Panc1 (cell line): ENCODE measurements at regions not wholly inside any gene's neighbourhood (a gene's known extent, or its start where the extent isn't known, plus 50 kb on each side); places are given as distances from the start of the nearest gene placed in this dataset.

Source experiments
- ATAC-seq: fragments of 200-7000 bp; cut with Tn5 transposase; 2 replicates; pipeline ENCODE4 v1.9.1; 2020; ENCODE audit warnings: mild to moderate bottlenecking, moderate library complexity
- BruUV-seq: library from RNA; stranded (reverse); fragments of 400-500 nt; replicated peaks from 2 replicates; lab custom pipeline; 2021; lab: Mats Ljungman, UMichigan
- CTCF ChIA-PET: fragments of 300-600 bp; sonication (Branson Sonifier 250); formaldehyde crosslinking; loops from one replicate; lab custom pipeline; 2022; ENCODE audit warnings: antibody characterized with exemption; lab: Charles Lee
- POLR2A ChIA-PET: fragments of 300-600 bp; sonication (Branson Sonifier 250); formaldehyde crosslinking; loops from one replicate; lab custom pipeline; 2022; ENCODE audit warnings: antibody characterized with exemption; lab: Charles Lee
- DNase-seq: peaks from one replicate; pipeline ENCODE4 v3.0.0-alpha.2; 2010; ENCODE audit warnings: low read depth, low spot score
- H3K27ac ChIP-seq: 2 replicates; pipeline ENCODE4 v1.5.1; 2011; ENCODE audit warnings: mild to moderate bottlenecking, low read length, inconsistent platforms
- H3K27me3 ChIP-seq: fragments of 200-500 bp; sonication (Bioruptor generic); 2 replicates; pipeline ENCODE4 v1.6.0; 2014; ENCODE audit warnings: low read length, inconsistent platforms; ENCODE audit not compliant: control insufficient read depth, insufficient read depth
- H3K36me3 ChIP-seq: fragments of 200-500 bp; sonication (Bioruptor generic); 2 replicates; pipeline ENCODE4 v1.5.1; 2014; ENCODE audit warnings: inconsistent platforms, mild to moderate bottlenecking, low read length, moderate library complexity; ENCODE audit not compliant: control insufficient read depth, insufficient read depth
- H3K4me1 ChIP-seq: 2 replicates; pipeline ENCODE4 v1.5.1; 2011; ENCODE audit warnings: inconsistent platforms, mild to moderate bottlenecking, low read length, moderate library complexity; ENCODE audit not compliant: control insufficient read depth, insufficient read depth
- H3K4me3 ChIP-seq, 2 experiments: 2 replicates each; pipeline ENCODE4 v1.5.1; 2011 to 2012; ENCODE audit warnings: low read depth in 2 of 2, low read length in 2 of 2, mild to moderate bottlenecking in 2 of 2, inconsistent platforms in 1 of 2, moderate library complexity in 1 of 2
- H3K9me3 ChIP-seq: fragments of 200-500 bp; sonication (Bioruptor generic); 2 replicates; pipeline ENCODE4 v1.5.1; 2014; ENCODE audit warnings: low read depth, mild to moderate bottlenecking, inconsistent platforms, low read length, moderate library complexity; ENCODE audit not compliant: control insufficient read depth, insufficient read depth
- CTCF ChIP-seq: fragments of 450-650 bp; IDR thresholded peaks from 2 replicates; pipeline ENCODE4 v1.5.1; 2017; ENCODE audit warnings: mild to moderate bottlenecking
- POLR2AphosphoS5 ChIP-seq: IDR thresholded peaks from 2 replicates; pipeline ENCODE4 v1.6.1; 2012; ENCODE audit warnings: mild to moderate bottlenecking, low read depth, low read length, moderate library complexity
- REST ChIP-seq, 2 experiments: IDR thresholded peaks; 2 replicates each; pipeline ENCODE4 v1.6.1; 2011 to 2012; ENCODE audit warnings: low read depth in 2 of 2, control low read depth in 1 of 2, low read length in 1 of 2, mild to moderate bottlenecking in 1 of 2, moderate library complexity in 1 of 2; ENCODE audit not compliant: insufficient read depth in 1 of 2
- SIN3A ChIP-seq: IDR thresholded peaks from 2 replicates; pipeline ENCODE4 v1.6.1; 2012; ENCODE audit warnings: low read depth, mild to moderate bottlenecking, low read length, moderate library complexity, borderline replicate concordance; ENCODE audit not compliant: insufficient read depth
- TCF7L2 ChIP-seq: IDR thresholded peaks from 2 replicates; pipeline ENCODE4 v1.6.1; 2011; ENCODE audit warnings: mild to moderate bottlenecking, low read depth, low read length, inconsistent platforms
- in situ Hi-C: cut with HindIII; loops from 2 replicates; pipeline ENCODE4 v1.10.0; 2016; ENCODE audit warnings: low sequenced_read_pairs, low pct_unique_long_range_greater_than_20kb
- intact Hi-C: fragments of 100-400 bp; cut with micrococcal nuclease; formaldehyde crosslinking; loops from one replicate; pipeline ENCODE4 v1.10.0; 2022; ENCODE audit not compliant: unreplicated experiment

- H3K36me3 ChIP-seq, result no peaks in the 10 kb centered on the region
- H3K9me3 ChIP-seq, result no peaks in the 10 kb centered on the region
- intact Hi-C loops (no loop called here), in situ Hi-C loops (no loop called here)
- no peak for TF ChIP-seq REST (IDR thresholded peaks at IDR 0.05; ENCODE audit: insufficient read depth in 1 of 2, low read depth in 2 of 2, low read length in 1 of 2)
- TF ChIP-seq TCF7L2, result no peak
- no peak for TF ChIP-seq SIN3A
- TF ChIP-seq POLR2AphosphoS5, result no peak
- TF ChIP-seq CTCF, result no peak
- ChIA-PET CTCF (no interaction called here), POLR2A (interaction anchor here (0.6 kb wide), 1 partner anchor 1830 kb away, joined by 3 read pairs; no protein-coding TSS in a partner anchor)
- H3K4me1 ChIP-seq, result no peaks in the 10 kb centered on the region
- no peak for DNase-seq
- H3K4me3 ChIP-seq, result no peak overlapping the region
- H3K27me3 ChIP-seq, result no peaks in the 10 kb centered on the region
- no peak overlapping the region for H3K27ac ChIP-seq
- BruUV-seq, result no TSS peak
- no peak for ATAC-seq
These were observed 299.6 kb downstream of the PAX3 start for GRCh38 chr2:221999166-221999565.

DNA sequence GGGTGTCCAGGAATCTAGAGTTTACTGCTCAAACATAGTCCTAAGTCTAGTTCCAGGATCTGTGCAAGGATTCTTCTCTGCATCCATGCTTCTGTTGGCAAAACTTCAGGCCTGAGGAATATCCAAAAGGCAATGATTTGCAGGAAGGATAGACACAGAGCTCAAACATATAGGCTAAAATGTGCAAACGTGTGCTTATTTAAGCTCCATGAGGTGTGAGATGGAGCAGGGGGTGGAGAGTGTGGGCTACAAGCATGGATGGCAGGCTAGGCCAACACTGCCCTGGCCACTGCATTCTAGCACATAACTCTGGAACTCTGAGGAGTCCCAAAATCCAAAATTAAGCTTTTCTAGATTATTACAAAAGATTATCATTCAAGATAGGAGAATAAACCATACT is 301.1 kb downstream of the PAX3 start:
- DNase-seq (no peak), ATAC-seq (no peak)
- POLR2A ChIA-PET, result no interaction called here
- H3K36me3 ChIP-seq, result no peaks in the 10 kb centered on the region
- H3K27me3 ChIP-seq, result no peaks in the 10 kb centered on the region
- H3K27ac ChIP-seq, result no peak overlapping the region
- no peak overlapping the region for H3K4me3 ChIP-seq
- in situ Hi-C loops, result no loop called here
- H3K4me1 ChIP-seq, result no peaks in the 10 kb centered on the region
- TF ChIP-seq SIN3A (no peak), TCF7L2 (no peak), POLR2AphosphoS5 (no peak), REST (IDR thresholded peaks at IDR 0.05; ENCODE audit: insufficient read depth in 1 of 2, low read depth in 2 of 2, low read length in 1 of 2) (no peak)
- CTCF ChIA-PET, result no interaction called here
- H3K9me3 ChIP-seq, result no peaks in the 10 kb centered on the region
- BruUV-seq, result no TSS peak
- intact Hi-C loops, result no loop called here
